GM20000 (cell line): ENCODE measurements at regions not wholly inside any gene's neighbourhood (a gene's known extent, or its start where the extent isn't known, plus 50 kb on each side); places are given as distances from the start of the nearest gene placed in this dataset.

Source experiments
- DNase-seq: peaks from one replicate; pipeline ENCODE4 v3.0.0; 2012; ENCODE audit warnings: low spot score
- CTCF ChIP-seq: IDR thresholded peaks from 2 replicates; pipeline ENCODE4 v1.5.1; 2012; ENCODE audit warnings: mild to moderate bottlenecking, control low read depth; ENCODE audit errors: extremely low read depth, missing control alignments

GRCh38 chr6:40922281-40922680 is 116.7 kb downstream of the UNC5CL start:
- no peak for DNase-seq
- no peak for TF ChIP-seq CTCF

- TF ChIP-seq CTCF = no peak
- DNase-seq = no peak
Measured at GRCh38 chr6:40918040-40918651, 120.9 kb downstream of the UNC5CL start.

- no peak for TF ChIP-seq CTCF
- no peak for DNase-seq
Measured at GRCh38 chr6:40917603-40918002, 121.4 kb downstream of the UNC5CL start.

- no peak for TF ChIP-seq CTCF
Measured at GRCh38 chr6:40916845-40917244, 122.2 kb downstream of the UNC5CL start.

GRCh38 chr6:40915165-40915564 is 123.9 kb downstream of the UNC5CL start:
- TF ChIP-seq CTCF = no peak
- no peak for DNase-seq

More at GRCh38 chr6:40916845-40917244, 122.2 kb downstream of the UNC5CL start:
- DNase-seq = no peak

- no peak for TF ChIP-seq CTCF
- no peak for DNase-seq
Measured at GRCh38 chr6:40914005-40914404, 125.0 kb downstream of the UNC5CL start.

- peak; percentile 39 for TF ChIP-seq CTCF
- DNase-seq = peak; percentile 80
Measured at GRCh38 chr6:40912158-40912946, 126.7 kb downstream of the UNC5CL start.
